ENCODE measurements at regions not wholly inside any gene's neighbourhood (a gene's known extent, or its start where the extent isn't known, plus 50 kb on each side); places are given as distances from the start of the nearest gene placed in this dataset.

DNA sequence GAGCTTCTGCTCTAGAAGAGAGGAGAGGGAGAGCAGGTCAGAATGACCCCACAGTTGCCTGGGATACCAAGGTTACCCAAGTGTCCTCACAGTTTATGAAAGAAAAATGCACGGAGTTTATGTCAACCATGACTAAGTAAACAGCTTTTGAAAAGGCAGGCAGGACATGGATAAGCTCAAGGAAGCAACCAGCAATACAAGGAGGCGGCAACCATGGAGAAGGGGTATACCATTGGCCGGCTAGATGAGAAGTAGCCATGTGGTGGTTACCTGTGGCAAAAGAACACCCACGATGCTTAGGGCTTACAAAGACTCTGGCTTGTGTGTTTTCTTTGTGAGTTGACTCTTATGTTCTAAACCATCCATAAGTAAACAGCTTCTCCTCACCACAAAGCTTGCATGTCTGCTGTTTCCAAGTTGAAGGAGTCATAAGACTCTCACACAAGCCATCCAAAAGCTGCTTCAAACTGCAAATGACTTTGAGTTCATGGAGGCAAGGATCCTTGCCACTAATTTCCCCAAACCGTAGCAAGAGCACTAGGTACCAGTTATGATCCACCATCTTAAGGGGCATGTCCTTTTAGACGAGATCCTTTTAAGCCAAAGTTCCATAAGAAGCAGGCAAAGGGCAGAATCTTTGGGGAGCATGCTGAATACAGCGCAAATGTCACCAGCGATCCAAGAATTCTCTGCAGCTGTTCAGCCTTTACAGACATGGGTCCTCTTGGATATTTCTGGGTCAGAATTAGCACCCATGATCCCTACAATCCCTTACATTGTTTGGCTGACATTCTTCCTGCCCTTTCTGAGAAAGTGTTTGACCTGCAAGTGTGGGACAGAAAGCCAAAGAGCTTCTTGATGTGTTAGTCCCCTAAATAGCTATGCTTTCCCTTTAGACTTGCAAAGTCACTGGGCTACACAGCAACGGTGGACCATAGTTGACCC is 74.8 kb upstream of the IPO5 start:
- no peak for TF ChIP-seq EP300 (IDR thresholded peaks at IDR 0.05)
- no peak for TF ChIP-seq POLR2A (IDR thresholded peaks at IDR 0.05)
- TF ChIP-seq, protein P1, sequence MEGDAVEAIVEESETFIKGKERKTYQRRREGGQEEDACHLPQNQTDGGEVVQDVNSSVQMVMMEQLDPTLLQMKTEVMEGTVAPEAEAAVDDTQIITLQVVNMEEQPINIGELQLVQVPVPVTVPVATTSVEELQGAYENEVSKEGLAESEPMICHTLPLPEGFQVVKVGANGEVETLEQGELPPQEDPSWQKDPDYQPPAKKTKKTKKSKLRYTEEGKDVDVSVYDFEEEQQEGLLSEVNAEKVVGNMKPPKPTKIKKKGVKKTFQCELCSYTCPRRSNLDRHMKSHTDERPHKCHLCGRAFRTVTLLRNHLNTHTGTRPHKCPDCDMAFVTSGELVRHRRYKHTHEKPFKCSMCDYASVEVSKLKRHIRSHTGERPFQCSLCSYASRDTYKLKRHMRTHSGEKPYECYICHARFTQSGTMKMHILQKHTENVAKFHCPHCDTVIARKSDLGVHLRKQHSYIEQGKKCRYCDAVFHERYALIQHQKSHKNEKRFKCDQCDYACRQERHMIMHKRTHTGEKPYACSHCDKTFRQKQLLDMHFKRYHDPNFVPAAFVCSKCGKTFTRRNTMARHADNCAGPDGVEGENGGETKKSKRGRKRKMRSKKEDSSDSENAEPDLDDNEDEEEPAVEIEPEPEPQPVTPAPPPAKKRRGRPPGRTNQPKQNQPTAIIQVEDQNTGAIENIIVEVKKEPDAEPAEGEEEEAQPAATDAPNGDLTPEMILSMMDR (IDR thresholded peaks at IDR 0.05) = no peak
- intact Hi-C loops (cut with DNase I) = no loop called here
- DNase-seq = no peak
- H3K27ac ChIP-seq = no peak overlapping the region
- no peaks in the 10 kb centered on the region for H3K36me3 ChIP-seq
- 78 to 79% (median 79%) methylated on average over 9 of the region's 9 CpGs for WGBS, 3 donors
- no peaks in the 10 kb centered on the region for H3K27me3 ChIP-seq
- H3K9me3 ChIP-seq = no peaks in the 10 kb centered on the region
- H3K4me1 ChIP-seq (ENCODE audit: insufficient read depth) = no peaks in the 10 kb centered on the region
- no peak overlapping the region for H3K4me3 ChIP-seq

DNA sequence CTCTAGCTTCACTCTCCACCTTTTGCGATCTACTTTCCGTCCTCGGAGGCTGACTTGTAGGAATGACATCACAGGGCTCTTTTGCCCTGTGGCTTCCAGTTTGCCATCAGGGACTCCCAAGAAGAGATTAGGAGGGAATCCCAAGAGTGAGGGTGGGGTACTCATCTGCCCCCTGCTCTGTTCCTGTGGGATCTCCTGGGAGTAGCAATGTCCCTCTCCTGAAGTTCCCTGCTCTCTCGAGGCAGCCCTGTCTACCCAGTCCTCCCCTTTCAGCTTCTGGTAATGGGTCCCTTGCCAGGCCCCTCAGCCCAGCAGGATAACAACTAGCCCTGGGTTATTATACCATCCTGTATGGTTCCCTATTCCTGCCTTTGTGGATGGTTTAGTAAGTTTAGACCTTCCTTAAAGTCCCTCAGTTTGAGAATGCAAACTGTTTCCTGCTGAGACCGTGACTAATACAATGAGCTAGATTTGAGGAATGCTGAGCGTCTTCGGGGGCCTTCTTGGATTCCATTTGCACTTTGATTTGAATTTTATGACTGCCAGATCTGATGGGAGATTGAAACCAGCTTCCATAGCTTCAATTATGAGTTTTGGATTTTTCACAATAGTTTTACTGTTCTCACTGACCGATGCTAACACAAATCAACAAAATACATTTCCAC is 73.7 kb upstream of the IPO5 start:
- no peak for DNase-seq
- 71 to 75% (median 72%) methylated on average over 8 of the region's 8 CpGs for WGBS, 3 donors
- H3K27ac ChIP-seq = no peak overlapping the region

DNA sequence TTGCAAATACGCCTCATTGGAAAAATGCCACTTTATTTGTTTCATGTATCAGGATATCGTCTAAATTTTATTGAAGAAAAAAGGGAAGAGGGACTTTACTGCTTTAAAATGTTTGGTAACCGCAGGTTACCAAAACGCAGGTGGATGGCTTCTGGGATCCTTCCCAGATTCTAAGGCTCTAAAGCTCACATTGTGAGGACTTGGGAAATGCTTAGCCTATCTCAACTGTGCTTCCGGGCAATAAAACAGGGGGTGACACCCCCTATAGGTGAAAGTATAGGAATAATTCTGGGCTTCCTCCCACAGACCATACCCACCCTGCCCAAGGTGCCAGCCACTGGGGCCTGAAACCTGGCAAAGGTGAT is 73.2 kb upstream of the IPO5 start:
- Histone ChIP-seq H3K4me1 (ENCODE audit: insufficient read depth) (no peaks in the 10 kb centered on the region), H3K27me3 (no peaks in the 10 kb centered on the region), H3K4me3 (no peak overlapping the region), H3K9me3 (no peaks in the 10 kb centered on the region), H3K36me3 (no peaks in the 10 kb centered on the region), H3K27ac (no peak overlapping the region)
- WGBS, 3 donors = 68 to 80% (median 74%) methylated on average over 5 of the region's 5 CpGs
- TF ChIP-seq, protein P1 (IDR thresholded peaks at IDR 0.05) = no peak
- TF ChIP-seq EP300 (IDR thresholded peaks at IDR 0.05) (no peak), POLR2A (IDR thresholded peaks at IDR 0.05) (no peak)
- intact Hi-C loops (cut with DNase I) = no loop called here
- no peak for DNase-seq

More for the DNA sequence above, 73.7 kb upstream of the IPO5 start:
- H3K27me3 ChIP-seq = no peaks in the 10 kb centered on the region
- no peaks in the 10 kb centered on the region for H3K4me1 ChIP-seq (ENCODE audit: insufficient read depth)
- no peaks in the 10 kb centered on the region for H3K9me3 ChIP-seq
- TF ChIP-seq, protein P1 (IDR thresholded peaks at IDR 0.05) = no peak
- no peak for TF ChIP-seq EP300 (IDR thresholded peaks at IDR 0.05)
- no peak for TF ChIP-seq POLR2A (IDR thresholded peaks at IDR 0.05)
- intact Hi-C loops (cut with DNase I) = no loop called here
- H3K4me3 ChIP-seq = no peak overlapping the region
- no peaks in the 10 kb centered on the region for H3K36me3 ChIP-seq

DNA sequence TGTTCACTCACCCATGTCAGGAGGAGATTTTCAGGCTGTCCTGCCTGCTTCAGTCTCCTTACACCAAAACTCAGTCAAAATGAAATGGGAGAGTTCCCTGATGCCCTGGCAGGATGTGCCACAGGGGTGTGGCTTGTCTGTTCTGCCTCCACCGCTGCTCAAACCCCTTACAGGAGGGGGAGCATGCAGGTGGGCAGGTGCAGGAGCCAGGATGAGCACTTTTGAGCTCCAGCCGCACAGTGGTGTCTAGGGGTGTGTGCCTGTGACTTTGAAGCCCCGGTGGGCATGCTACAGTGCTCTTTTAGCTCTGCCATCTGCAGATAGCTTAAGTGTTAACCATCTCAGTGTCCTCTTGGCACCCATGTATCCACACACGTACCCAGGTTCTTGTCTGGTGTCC is 71.9 kb upstream of the IPO5 start:
- Histone ChIP-seq H3K27me3 (no peaks in the 10 kb centered on the region), H3K9me3 (no peaks in the 10 kb centered on the region), H3K4me3 (no peak overlapping the region), H3K4me1 (ENCODE audit: insufficient read depth) (no peaks in the 10 kb centered on the region), H3K36me3 (no peaks in the 10 kb centered on the region), H3K27ac (no peak overlapping the region)
- intact Hi-C loops (cut with DNase I) = no loop called here
- TF ChIP-seq, protein P1 (IDR thresholded peaks at IDR 0.05) = no peak
- TF ChIP-seq EP300 (IDR thresholded peaks at IDR 0.05) (no peak), POLR2A (IDR thresholded peaks at IDR 0.05) (no peak)
- DNase-seq = no peak
- WGBS, 3 donors = 84 to 91% (median 88%) methylated on average over 4 of the region's 4 CpGs
